GM21619 (cell line): ENCODE measurements at regions not wholly inside any gene's neighbourhood (a gene's known extent, or its start where the extent isn't known, plus 50 kb on each side); places are given as distances from the start of the nearest gene placed in this dataset.

Experiments
- ATAC-seq: cut with Tn5 transposase; IDR thresholded peaks from one replicate; pipeline ENCODE4 v1.9.1; 2021; ENCODE audit not compliant: unreplicated experiment

DNA sequence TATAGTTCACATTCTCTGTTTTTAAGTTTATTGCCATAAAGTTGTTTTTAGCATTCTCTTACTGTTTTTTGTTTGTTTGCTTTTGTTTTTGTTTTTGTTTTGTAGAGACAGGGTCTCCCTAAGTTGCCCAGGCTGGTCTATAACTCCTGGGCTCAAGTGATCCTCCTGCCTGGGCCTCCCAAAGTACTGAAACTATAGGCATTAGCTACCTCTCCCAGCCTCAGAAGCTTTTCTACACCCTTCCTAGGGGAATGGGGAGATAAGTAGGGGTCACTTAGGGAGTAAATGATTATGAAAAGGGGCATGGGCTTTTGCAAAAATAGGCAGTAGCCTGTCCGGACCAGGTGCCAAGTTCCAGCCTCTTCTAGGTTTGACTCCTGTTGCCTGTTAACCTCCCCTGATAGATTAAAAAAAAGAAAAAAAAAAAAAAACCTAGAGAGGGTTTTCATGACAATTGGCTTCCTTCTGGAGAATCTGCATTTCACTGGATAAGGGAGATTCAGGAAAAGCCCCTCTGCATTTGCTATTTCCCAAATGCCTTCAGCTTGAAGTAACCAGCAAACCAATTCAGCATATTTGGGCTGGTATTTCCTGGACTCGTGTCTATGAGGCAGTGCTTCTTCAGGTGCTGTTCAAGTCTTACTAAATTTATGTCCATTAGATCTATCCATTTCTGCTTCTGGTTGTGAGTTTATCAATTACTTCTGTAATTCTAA, 216.8 kb downstream of the TM9SF2 start:
- no peak for ATAC-seq

DNA sequence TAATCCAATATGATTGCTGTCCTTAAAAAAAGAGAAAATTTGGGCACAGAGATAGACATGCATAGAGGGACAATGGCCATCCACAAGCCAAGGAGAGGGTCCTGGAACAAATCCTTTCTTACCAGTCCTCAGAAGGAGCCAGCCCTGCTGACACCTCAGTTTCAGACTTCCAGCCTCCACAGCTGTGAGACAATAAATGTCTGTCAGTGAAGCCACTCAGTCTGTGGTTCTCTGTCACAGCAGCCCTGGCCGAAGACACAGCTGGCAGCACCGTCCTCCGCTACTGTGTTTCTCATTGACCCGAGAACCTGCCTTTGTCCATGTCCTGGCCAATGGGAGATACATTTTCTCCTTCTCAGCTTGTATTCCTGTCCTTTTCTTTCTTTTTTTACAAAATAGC, 207.9 kb downstream of the TM9SF2 start:
- no peak for ATAC-seq

DNA sequence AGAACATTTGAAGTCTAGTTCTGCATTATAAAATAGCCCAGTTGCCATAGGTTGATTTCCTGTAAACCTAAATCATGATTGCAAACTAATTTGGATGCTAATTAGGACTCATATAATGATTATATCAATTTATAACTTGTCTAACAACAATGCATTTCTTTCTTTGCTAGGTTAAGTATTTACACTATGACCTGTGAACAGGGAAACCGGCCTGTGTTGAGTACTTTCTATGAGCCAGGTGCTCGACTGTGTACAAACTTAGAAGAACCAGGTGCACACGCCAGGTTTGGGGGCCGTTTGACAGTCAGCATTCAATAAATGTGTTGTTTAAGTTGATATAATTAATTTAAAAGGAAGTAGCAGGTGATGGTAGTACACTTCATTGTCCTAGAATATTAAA, 203.1 kb downstream of the TM9SF2 start:
- ATAC-seq, result no peak

DNA sequence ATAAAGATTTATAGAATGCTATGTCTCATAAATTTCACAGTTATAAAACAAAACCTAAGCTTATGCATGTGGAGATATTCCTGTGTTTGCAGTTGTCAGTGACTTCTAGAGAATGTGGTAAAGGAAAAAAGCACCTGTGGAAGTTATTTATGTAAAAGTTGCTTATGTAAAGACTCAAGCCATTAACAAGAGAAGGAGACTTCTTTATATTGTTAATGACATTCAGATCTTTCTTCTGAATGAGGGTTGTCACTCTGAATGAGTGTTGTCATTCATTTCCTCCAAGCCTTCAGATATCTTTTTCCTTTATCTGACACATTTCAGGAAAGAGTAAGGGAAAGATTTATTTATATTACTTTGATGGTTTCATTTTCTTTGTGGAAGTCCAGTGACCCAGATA, 202.6 kb downstream of the TM9SF2 start:
- no peak for ATAC-seq

DNA sequence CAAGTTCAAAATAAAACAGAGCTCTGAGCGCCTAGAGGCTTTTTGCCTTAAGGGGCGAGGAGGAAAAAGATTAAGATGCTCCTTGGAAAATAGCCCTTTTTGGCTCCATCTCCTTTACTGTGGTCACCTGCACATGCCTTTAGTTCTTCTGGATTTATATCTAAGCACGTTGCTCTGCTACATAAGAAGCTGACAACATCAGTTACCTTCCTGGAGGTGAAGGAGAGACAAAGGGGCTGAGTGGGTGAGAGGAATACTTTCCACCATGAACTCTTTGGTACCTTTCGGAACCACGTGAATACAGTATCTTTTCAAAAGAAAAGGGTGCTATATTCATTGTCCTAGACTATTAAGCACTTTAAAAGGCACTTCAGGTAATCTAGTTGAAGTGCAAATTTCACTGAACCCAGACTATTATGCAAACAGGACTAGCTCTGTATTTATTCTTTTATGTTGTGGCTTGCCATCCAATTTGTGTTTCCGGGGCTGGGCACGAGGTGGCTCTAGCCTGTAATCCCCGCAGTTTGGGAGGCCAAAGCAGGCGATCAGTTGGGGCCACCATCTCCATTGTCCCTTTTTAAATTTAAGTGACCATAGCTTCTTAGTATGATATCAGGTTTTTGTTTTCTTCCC, 201.5 kb downstream of the TM9SF2 start:
- no peak for ATAC-seq

DNA sequence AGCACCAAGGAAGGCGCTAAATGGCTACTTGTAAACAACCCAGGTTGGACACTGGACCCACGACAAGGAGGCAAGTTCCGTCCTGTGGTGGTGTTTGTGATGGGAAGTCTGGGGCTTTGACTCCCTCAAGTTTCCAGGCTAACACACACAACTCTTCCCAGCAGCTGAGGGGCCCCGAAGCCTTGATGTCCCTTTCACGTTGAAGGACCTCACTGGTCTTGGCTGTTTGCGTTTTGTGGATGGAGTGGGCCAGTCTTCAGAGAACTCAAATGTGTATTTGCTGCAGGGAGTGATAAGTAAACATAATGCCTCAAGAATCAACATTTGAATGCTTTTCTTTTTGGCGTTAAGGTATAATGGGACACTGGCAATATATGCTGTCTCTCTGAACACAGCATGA, 199.2 kb downstream of the TM9SF2 start:
- ATAC-seq, result no peak

DNA sequence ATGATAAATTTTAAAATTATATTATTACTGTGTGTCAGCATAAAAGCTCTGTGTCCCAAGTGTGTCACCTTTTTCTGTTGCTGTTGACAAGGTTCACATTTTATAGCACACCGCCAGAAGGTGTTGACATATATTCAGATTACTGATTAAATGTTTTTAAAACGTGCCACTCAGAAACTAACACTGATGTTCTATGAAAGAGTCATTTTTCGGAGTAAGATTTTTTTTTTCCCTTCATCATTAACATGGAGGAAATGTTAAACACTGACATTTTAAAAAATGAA, 197.5 kb downstream of the TM9SF2 start:
- no peak for ATAC-seq

DNA sequence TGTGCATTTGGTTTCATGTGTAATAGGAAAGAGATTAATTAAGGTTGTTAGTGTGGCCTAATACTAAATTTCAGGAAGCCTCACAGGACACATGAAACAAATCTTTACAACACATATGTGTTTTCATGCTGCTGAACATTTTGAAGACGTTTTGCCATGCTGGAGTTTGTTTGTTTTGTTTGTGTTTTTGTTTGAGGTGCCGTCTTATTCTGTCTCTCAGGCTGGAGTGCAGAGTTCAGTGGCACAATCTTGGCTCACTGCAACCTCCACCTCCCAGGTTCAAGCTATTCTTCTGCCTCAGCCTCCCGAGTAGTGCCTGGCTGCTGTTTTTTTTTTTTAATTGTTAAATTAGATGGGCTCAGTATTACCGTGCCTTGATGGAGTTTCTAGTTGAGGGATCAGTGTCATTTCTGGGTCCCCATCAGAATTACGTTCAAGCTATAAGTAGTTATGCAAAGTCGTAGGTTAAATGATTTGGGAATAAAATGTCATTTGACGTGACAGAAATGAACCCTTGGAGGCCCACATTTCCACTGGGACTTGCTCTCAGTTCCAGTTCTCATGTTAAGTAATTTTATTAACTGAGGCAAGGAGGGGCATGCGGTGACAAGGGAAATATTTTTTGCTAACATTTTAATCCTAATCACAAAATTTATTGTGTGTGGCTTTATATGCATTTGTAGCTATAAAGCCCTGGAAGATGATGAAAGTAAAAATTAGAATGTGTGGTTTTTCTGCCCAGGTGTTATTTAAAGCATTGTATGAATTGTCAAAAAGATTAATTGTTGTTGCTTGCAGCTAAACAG, 196.9 kb downstream of the TM9SF2 start:
- ATAC-seq, result no peak

DNA sequence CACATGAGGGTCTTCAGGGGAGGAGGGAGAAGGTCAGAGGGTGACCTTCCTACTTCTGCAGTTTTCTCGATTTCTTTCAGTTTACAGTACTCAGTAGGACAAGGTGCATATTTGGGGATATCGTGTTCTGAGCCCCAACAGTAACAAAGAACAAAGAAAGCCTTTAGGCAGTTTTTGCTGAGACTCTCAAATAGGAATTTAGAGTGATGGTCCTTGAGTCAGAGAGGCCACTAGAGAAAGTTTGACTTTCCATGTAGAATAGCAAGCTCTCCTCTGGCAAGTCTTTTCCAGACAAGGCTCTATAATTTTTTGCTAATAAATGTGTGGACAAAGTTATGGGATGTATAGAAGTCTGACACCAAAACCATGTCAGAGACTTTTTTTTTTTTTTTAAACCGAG, 194.6 kb downstream of the TM9SF2 start:
- ATAC-seq, result no peak

DNA sequence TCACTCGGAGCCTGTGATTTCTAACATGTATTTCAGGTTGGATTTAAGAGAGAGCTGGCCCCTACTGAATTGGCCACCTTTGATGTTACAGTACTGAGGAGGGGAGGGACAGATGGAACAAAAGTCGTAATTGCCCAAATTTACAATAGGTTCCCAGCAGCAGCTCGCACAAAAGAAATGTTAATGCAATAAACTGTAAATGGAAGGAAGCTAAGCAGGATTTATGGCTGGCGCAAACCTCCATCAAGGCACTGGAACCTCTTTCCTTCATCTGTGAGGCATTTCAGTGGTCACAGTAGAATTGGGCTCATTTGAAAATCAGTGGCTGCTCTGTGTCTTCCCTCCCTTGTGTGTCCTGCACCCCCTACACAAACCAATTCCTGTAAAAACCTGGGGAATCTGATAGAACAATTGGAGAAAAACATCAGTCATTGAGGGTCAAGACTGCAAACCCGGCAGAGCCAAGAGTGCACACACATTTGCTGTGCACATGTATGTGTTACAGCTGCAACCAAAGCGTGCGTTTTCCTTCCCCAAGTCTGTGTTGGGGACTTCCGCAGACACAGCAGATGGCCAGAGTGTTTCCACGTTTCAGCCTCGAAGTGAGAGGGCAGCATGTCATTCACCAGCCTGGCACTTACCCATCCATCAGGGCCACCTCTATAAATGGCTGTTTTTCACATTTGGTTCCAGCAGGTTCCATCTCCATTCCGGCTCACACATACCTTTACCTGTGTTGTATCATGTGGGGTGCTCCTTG, 192.8 kb downstream of the TM9SF2 start:
- ATAC-seq, result no peak

DNA sequence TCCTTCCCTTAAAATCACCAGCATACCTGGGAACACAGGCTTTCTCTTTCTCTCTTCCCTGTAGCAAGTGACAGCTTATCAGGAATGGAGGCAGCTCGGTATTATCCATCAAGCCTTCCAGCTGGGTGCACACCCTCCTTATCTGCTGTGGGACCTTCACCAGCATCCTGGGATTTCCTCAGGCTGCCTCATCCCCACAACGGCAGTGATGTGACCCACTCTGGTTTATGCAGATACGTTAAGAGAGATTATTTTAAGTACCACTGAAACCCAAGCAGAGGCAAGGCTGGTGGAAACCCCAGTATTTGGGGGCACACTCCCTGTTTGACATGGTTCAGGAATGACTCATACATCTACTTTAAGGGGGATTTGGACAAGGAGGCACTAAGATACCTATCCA, 192.1 kb downstream of the TM9SF2 start:
- ATAC-seq, result no peak

DNA sequence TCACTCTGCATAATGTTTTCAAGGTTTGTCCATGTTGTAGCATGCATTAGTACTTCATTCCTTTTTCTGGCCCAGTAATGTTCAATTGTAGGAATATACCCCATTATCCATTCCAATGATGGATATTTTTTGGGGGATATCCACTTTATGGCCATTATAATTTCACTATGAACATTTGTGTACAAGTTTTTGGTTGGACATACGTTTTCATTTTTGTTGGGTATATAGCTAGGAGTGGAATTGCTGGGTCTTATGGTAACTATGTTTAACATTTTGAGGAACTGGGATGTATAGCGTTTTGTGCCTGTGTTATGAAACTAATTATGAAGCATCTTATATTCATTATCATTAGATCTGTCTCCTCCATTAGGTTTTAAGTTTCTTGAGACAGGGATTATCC, 191.6 kb downstream of the TM9SF2 start:
- no peak for ATAC-seq

DNA sequence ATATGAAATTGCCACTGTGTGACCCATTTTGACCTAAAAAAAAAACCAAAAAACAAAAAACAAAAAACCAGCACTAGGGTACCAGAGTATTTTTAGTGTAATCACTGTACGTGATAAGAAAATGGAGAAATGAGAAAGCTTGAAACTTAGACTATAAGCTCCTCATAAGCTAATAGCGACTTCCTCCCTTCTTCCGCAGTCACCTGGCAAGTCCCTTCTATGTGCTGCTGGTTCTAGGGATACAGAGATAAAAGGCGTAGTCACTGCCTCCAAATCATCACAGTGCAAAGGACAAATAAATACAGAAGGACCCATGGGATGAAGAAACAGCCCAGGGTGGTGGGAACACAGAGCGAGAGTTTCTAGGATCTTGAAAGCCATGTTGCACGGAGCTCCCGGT, 190.3 kb downstream of the TM9SF2 start:
- ATAC-seq, result no peak

DNA sequence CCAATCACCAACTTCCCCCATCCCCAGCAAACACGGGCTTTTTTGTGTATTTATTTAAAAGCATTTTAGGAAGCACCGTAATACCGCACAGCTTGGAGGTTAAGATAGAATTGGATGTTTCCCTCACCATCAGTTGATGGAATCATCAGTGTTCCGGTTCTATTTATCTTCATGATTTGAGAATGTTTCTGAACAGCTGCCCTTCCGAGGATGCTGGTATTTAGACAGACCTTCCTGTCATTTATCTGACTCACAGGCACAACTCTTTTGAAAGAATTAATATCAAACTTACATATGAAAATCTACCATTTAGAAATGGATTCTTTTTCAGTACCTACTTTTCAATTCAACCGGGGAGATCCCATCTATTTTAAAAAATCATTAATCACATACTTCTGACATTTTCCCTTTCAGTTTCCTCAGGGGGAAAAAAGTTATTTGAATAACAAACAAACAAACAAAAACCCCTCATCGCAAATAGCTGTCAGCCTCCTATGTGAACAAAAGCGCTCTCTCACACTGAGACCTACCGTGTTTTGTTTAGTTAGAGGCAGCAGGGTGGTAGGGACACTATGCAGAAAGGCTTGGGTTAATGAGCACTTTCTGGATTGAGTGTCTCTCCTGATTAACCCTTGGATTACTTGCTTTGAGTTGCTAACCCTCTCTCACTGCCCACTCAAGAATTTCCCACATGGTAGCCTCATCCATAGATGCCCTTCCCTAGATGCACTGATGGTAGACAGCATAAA, 189.3 kb downstream of the TM9SF2 start:
- ATAC-seq, result no peak

DNA sequence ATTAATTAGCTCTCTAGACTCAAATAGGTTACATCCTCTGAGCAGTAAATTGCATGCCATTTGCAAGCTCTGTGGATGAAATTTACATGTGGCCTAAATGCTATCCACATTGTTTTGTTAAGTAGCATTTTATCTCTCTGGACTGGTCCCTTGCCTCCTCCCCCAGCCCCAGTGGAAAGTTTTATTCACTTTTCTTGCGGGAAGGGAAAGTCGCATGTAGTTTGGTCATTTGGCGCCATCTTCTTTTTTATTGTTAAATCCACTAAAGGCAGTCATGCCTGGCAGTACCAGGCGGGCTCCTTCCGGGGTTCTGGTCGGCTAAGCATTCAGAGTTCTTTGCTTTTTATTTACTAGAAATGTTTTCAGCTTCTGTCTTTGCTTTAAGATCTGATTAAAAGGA, 188.7 kb downstream of the TM9SF2 start:
- ATAC-seq, result no peak

DNA sequence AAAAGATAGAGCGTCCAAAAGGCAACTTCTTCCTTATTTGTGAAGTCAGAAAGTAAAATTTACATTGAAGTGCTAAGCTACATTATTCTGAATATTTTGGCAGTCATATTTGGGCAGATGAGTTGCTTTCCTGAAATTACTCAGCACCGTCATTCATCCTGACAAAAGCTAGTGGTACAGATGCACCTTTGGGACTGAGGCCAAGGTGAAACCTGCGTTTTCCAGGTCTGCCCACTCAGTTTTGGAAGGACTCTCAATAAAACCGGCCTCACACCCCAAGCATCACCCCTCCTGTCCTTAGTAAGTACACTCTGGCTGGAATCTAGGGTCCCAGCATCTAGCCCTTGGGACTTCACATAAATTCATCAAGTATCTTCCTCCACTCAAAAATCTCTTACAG, 187.5 kb downstream of the TM9SF2 start:
- no peak for ATAC-seq

DNA sequence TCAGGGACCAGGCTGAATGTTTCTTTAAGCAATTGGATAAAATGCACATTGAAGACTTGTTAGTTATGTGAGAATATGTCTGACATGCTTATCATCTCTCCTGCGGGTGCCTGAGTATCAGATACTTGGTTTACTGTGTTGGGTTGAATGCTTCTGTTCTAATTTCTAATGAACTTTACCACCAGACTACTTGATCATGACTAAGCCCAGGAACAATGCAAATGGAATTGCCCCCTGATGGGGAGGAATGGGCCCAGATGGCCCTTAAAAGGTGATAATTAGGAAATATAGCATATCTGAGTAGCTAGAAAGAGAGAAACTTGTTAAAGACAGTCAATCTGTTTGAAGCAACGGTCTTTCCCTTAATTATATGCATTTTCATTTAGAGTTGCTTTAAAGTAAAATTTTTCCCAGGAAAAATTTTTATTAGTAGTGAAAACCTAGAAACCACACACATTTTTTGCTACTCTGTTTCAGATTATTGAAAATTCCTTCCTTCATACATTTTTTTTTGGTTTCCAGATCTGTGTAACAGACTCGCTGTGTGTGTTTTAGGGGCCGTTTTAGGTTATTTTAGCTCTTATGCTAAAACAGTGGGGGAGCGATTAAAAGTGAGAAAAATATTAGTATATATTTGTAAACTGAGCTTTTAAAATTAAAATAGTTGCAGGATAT, 186.6 kb downstream of the TM9SF2 start:
- no peak for ATAC-seq

DNA sequence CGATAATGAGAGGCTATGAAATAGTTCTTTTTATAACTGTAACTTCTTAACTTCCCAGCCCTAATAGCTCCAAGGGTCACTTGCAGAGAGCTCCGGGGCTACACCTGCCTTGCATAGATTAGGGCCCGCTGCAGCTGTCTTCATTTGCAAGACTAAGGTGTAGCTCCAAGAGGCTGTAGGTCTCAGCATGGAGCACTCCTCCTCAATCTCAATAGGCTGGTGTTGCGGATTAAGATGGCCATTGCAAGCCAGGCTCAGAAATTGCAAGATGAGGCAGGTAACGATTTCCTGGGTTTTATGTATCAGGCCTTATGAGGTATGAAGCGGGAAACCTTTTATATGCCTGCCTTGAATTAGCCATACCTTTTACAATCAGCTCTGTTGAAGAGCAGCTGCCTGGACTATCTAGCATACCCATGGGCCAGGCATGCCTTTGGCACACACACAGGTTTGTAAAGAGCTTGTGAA, 185.7 kb downstream of the TM9SF2 start:
- ATAC-seq, result no peak

DNA sequence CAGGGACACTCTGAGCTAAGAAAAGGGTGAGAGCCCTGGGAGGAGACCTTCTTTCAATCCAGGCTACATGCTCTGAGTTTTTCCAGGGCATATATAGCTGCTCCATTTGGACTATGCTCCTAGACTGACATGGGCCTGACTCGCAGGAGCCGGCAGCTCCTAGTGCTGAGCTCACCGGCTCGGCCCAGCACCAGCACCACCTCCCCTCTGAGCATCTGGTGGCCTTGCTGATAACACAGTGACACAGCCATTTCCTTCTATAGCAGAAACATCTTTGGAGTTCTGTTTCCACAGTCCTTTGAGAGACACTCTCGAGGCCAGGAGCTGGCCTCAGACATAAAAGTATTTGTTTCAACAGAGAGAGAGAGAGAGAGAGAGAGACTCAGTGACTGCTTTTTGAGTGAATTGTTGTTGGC, 184.9 kb downstream of the TM9SF2 start:
- ATAC-seq, result no peak

DNA sequence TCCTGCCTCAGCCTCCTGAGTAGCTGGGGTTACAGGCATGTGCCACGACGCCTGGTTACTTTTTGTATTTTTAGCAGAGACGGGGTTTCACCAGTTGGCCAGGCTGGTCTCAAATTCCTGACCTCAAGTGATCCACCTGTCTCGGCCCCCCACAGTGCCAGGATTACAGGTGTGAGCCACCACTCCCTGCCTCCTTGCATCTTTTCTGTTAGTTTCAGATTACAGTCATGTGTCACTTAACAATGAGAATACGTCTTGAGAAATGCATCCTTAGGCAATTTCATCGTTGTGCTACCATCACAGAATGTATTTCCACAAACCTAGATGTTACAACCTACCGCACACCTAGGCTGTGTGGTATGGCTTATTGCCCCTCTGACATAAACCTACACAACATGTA, 180.4 kb downstream of the TM9SF2 start:
- no peak for ATAC-seq
